ENCODE measurements at regions not wholly inside any gene's neighbourhood (a gene's known extent, or its start where the extent isn't known, plus 50 kb on each side); places are given as distances from the start of the nearest gene placed in this dataset.

DNA sequence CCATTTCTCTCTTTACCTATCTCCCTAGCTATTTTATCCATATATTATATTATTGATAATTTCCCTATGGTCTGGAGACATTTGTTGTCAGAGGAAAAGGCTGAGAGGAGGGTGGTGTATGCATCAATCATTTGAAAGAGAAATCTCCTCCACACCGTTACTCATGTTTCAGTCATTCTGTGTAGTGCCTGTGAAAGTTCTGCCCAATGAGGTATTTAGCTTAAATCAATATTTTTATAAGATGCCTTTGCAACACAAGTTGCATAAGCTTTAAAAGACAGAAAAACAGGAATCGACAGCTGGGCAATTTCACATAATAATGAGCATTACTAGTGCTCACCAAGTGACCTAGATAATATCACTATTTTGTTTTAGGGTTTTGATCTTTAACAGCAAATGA is 363.7 kb upstream of the FSIP2 start:
- TF ChIP-seq, protein P1, sequence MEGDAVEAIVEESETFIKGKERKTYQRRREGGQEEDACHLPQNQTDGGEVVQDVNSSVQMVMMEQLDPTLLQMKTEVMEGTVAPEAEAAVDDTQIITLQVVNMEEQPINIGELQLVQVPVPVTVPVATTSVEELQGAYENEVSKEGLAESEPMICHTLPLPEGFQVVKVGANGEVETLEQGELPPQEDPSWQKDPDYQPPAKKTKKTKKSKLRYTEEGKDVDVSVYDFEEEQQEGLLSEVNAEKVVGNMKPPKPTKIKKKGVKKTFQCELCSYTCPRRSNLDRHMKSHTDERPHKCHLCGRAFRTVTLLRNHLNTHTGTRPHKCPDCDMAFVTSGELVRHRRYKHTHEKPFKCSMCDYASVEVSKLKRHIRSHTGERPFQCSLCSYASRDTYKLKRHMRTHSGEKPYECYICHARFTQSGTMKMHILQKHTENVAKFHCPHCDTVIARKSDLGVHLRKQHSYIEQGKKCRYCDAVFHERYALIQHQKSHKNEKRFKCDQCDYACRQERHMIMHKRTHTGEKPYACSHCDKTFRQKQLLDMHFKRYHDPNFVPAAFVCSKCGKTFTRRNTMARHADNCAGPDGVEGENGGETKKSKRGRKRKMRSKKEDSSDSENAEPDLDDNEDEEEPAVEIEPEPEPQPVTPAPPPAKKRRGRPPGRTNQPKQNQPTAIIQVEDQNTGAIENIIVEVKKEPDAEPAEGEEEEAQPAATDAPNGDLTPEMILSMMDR (IDR thresholded peaks at IDR 0.05; ENCODE audit: control insufficient read depth, insufficient read depth, low read depth, low read length, missing control alignments): no peak
- no peak overlapping the region for H3K4me3 ChIP-seq (ENCODE audit: control insufficient read depth, low read depth, low read length)
- no peak for DNase-seq (ENCODE audit: low read depth)

DNA sequence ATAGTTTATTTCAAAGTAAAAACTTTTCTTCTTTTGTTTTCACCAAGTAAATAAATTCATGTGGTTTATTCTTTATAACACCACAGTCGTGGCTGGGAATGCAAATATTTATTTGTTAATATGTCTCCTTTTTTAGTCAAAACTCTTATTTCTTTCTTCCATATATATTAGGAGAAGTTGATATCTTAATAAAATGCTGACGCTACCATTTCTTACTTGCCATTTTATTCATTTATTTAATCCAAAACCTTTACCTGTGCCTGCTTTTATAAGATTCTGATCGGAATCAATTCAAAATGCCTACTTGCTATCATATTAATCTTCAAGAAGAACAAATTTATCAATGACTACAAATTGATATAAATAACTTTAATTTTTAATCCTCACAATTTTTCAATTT is 362.9 kb upstream of the FSIP2 start:
- TF ChIP-seq, protein P1 (IDR thresholded peaks at IDR 0.05; ENCODE audit: control insufficient read depth, insufficient read depth, low read depth, low read length, missing control alignments): no peak
- no peak for DNase-seq (ENCODE audit: low read depth)
- no peak overlapping the region for H3K4me3 ChIP-seq (ENCODE audit: control insufficient read depth, low read depth, low read length)

DNA sequence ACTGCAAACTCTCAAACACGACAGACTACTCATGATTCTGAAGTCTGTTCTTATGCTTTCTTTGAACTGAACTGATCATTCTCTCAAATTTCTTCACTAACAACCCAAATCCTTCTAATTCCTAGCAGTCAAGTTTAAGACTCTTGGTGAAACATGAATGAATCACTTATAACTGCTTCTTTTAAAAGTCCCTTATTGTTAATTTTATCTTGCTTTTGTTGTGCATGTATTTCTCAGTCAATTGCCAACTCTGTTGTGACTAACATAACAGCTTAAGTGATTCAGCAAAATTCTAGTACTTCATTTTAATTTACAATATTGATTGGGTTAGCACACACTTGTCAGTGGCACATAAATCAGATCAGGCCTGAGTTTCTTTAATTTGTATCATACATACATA is 357.0 kb upstream of the FSIP2 start:
- TF ChIP-seq, protein P1 (IDR thresholded peaks at IDR 0.05; ENCODE audit: control insufficient read depth, insufficient read depth, low read depth, low read length, missing control alignments): no peak
- no peak for DNase-seq (ENCODE audit: low read depth)
- no peak overlapping the region for H3K4me3 ChIP-seq (ENCODE audit: control insufficient read depth, low read depth, low read length)

- no peak for DNase-seq (ENCODE audit: low read depth)
- TF ChIP-seq, protein P1 (IDR thresholded peaks at IDR 0.05; ENCODE audit: control insufficient read depth, insufficient read depth, low read depth, low read length, missing control alignments): no peak
- no peak overlapping the region for H3K4me3 ChIP-seq (ENCODE audit: control insufficient read depth, low read depth, low read length)
Measured at GRCh38 chr2:185384822-185385560, 353.6 kb upstream of the FSIP2 start.

- TF ChIP-seq, protein P1 (IDR thresholded peaks at IDR 0.05; ENCODE audit: control insufficient read depth, insufficient read depth, low read depth, low read length, missing control alignments): no peak
- no peak for DNase-seq (ENCODE audit: low read depth)
Measured at GRCh38 chr2:185388226-185388625, 350.4 kb upstream of the FSIP2 start.

GRCh38 chr2:185391543-185391942 is 347.1 kb upstream of the FSIP2 start:
- TF ChIP-seq, protein P1 (IDR thresholded peaks at IDR 0.05; ENCODE audit: control insufficient read depth, insufficient read depth, low read depth, low read length, missing control alignments): no peak
- no peak overlapping the region for H3K4me3 ChIP-seq (ENCODE audit: control insufficient read depth, low read depth, low read length)
- DNase-seq (ENCODE audit: low read depth): no peak

More at GRCh38 chr2:185388226-185388625, 350.4 kb upstream of the FSIP2 start:
- no peak overlapping the region for H3K4me3 ChIP-seq (ENCODE audit: control insufficient read depth, low read depth, low read length)

All from AG09309 (cell line).